Embryonic facial prominence (tissue), 1 donor: ENCODE measurements at regions not wholly inside any gene's neighbourhood (a gene's known extent, or its start where the extent isn't known, plus 50 kb on each side); places are given as distances from the start of the nearest gene placed in this dataset.

Experiments
- DNase-seq: peaks from one replicate; pipeline ENCODE4 v3.0.0-alpha.2; 2016; ENCODE audit errors: extremely low spot score

DNA sequence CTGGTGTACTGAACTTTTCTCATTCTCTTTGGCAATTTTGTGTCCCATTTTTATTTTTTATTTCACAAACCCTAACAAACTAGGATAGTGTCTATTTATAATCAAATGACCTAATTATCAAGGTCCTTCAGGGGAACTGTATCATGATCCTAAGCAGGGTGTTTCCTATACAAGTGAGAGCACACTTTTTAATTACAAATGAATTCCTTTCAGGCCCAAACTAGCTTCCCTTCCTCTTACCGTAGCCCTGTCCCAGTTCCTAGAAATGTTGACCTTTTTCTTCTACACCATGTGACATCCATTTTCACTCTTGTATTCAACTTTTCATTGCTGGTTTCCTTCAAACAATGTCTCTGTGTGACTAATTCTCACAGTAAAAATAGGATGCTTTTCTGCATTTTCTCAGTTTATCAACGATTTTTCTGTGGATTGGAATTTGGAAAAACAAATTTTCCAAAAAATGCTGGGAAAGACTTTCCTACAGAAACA lies 411.4 kb downstream of the CCDC91 start:
- DNase-seq: no peak

- no peak for DNase-seq
Observed at GRCh38 chr12:28602786-28603185, 412.5 kb downstream of the CCDC91 start.

DNA sequence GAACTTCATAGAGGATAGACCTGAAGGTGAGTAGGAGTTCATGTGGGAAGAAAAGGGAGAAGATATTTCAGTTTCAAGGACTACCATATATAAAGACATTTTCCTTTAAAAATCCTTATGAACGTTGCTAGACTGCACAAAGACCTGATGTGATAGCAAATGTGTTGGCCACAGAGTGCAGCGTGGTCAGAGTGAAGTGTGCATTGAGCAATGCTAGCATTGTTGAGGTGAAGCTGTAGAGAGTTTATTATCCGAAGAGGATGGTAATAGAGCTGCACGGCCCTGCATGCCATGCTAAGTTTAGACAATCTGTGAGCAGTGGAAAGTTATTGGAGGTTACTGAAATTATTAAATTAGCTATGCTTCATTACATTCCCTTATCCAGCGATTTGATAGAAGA lies 413.0 kb downstream of the CCDC91 start:
- no peak for DNase-seq

DNA sequence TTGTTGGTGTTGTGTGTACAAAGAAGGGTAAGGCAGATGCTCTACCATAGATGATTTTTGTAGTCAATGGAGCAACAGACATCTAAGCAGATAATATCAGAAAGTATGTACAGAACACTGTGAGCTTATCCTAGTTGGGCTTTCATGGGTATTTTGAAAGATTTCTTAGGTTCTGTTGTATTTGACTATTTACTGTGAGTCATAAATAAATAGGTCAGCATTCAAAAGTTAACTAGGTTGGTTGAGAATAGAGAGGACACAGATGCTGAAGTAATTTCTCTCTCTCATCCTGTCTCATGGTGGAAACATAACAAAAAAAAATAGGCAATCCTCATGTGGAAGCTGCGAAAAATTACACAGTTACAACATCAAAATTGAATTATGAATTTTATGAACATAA lies 413.5 kb downstream of the CCDC91 start:
- DNase-seq: no peak

DNA sequence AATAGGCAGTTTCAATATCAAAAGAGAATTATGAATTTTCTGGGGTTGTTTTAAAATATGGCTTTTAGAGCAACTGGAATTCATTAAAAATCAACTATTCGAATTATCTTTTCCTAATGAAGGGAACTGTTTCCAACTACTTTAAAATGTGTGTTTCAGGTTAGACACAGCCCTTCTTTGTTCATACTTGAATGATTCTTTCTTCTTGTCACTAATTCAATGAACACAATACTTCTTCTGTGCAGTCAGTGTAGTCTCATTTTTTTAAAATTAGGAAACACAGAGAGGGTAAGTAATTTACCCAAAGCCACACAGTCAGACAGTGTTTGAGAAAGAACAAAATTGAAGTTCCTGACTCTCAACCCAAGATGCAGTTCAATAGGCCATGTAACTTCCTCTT lies 414.0 kb downstream of the CCDC91 start:
- no peak for DNase-seq

GRCh38 chr12:28606967-28607557 lies 416.8 kb downstream of the CCDC91 start:
- no peak for DNase-seq

DNA sequence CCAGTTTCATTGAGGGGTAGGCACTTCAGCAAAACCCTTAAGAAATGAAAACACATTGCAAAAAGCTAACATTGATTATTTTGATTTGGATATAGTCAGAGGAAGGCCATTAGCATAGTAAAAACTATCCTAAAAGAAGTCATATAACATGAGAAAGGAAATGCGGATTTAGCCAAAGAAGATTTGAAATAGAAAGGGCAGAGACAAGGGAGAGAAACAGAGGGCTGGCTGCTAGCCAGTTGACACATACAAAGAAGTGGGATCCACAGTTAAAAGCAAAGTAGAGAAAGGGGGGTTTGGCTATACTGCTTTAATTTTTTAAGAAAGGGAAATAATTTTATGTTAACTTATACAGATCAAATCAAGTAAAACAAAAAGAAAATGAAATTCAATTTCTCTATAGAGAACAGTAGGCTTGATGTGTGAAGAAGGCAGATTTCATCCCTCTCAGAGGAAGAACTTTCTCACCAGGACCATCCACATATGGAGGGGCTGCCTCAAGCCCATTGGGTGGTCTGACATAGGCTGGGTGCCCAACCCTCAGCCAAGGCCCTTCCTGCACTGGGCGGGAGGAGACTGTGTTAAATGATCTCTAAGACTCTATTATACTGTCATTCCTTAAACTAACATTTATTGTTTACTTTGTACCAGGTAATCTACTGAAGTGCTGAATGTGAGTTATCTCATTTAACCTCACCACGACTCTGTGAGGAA lies 420.3 kb downstream of the CCDC91 start:
- no peak for DNase-seq

DNA sequence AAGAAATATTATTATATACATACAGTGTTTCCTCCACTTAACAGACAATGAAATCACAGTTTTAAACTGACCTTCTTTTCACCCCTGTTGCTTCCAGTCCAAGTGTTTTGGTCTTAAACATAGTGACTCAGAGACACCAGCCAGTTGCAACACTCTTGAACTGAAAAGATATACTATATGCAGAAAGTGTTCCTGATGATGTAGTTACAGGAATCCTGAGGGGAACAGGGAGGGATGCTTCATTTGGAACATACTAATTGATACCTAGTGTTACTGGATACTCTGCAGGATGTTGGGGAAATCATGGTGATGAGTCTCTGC lies 420.8 kb downstream of the CCDC91 start:
- DNase-seq: no peak

DNA sequence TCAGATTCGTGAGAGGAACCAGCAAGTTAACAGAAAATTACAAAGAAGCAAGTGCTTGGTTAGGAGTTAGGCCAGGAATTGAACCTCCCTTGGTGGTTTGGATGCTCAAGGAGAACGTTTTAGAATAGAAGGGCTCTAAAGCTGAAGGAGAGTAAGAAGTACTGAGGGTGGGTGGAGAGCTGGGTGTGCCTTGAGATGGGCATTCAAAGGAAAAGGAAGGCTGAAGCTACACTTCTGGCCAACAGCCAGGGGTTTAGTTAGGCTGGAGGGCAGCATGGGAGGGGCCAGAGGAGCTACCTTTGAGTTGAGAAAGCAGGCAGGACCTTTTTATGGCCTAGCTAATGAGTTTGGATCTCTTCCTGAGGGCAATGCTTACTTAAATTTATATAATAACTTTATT lies 421.2 kb downstream of the CCDC91 start:
- no peak for DNase-seq

- DNase-seq: no peak
Observed at GRCh38 chr12:28618171-28618570, 427.9 kb downstream of the CCDC91 start.

GRCh38 chr12:28618772-28619171 lies 428.5 kb downstream of the CCDC91 start:
- no peak for DNase-seq

GRCh38 chr12:28620281-28620680 lies 430.0 kb downstream of the CCDC91 start:
- no peak for DNase-seq

DNA sequence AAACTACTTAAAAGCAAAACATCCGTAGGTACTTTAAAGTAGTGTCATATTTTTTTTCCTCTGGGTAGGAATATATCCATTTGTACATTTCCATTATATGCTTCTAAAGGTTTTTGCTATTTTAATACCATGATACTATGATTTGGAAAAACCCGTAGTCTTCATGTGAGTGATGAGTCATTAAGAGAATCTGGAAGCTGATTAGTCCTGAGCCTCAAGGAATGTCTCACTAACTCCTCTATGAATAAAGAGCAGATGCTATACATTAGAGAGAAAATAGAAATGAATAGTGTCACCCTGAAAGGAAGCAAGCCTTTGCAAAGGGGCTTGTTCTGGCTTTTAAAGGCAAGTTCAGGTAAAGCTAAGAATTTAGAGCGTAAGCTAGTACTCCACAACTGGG lies 432.1 kb downstream of the CCDC91 start:
- DNase-seq: no peak

DNA sequence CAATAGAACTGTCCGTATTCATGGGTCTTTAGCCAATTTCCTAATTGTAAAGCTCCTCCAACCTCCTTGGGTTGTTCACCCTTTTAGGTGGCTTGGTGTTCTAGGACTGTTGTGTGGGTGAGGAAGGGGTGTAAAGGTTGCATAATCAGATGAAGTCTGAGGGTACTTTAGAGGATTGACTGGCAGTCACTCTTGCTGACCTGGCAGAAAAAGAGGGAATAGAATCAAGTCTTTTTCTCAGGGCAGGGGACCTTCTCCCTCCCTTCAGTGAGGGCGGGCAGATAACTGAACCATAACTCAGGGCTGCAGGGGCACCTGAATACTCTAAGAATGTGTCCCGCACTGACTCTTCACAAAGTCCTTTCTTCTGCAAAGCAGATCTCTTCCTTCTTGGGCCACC lies 436.2 kb downstream of the CCDC91 start:
- DNase-seq: no peak

DNA sequence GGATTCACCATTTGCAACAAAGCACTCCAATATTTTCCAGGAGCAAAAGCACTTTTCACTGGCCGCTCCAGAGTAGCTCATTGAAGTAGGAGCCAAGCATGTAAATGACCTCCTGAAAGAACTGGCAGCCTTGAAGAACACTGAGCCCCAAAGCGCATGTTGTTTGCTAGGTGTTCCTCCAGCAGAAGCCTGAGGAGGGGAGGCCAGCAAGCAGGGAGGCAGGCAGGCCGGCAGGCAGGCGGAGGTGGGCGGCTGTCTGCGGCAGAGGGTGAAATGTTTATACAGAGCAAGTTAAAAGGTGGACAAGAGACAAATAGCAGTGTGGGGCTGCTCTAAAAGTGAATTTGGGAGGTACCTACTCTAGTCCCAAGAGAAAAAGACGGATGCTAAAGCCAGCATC lies 439.4 kb downstream of the CCDC91 start:
- no peak for DNase-seq

DNA sequence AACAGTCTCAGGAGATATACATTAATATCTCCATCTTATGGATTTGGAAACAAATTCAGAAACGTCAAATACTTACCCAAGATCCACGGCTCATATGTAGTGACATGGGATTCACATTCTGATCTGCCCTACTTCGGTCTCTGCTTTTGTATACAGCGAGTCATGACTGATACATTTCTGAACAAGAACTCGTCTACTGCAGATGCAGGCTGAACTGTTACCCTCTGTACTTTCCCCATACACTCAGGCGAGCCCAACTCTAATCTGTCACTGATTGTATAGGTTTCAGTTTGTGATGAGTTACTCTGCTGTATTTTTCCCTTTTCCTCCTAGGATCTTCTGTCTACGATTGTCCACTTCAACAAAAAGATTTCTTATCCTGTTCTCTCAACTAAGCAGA lies 441.6 kb downstream of the CCDC91 start:
- no peak for DNase-seq

- no peak for DNase-seq
Observed at GRCh38 chr12:28640519-28640918, 450.3 kb downstream of the CCDC91 start.

- no peak for DNase-seq
Observed at GRCh38 chr12:28645436-28645835, 455.2 kb downstream of the CCDC91 start.

GRCh38 chr12:28645891-28646290 lies 455.6 kb downstream of the CCDC91 start:
- no peak for DNase-seq

DNA sequence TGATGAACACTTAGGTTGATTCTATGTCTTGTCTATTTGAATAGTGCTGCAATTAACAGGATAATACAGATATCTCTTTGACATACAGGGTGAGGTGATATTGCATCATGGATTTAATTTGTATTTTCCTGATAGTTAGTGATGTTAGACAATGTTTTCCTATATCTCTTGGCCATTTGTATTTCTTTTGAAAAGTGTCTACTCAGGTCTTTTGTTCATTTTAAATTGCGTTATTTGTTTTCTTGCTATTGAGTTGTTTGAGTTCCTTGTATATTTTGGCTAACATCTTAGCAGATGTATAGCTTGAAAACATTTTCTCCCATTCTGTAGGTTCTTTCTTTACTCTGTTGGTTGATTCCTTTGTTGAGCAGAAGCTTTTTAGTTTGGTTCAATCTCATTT lies 460.6 kb downstream of the CCDC91 start:
- DNase-seq: no peak

- no peak for DNase-seq
Observed at GRCh38 chr12:28652239-28652638, 462.0 kb downstream of the CCDC91 start.

DNA sequence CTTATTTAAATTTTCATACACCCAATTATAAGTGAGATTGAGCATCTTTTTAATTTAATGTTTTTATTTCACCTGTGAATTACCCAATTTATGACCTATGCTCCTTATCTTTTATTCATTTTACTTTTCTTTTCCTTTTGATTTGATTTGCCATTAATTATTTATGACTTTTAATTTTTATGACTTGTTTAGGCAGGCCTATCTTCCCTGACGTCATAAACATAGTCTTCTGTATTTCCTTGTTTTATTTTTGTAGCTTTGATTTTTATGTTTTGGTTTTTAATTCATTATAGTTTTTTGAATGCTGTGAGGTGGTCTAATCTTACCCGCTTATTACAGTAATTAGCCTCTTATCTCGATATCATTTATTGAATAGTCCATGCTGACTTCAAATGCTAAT lies 467.1 kb upstream of the FAR2 start:
- no peak for DNase-seq

- DNase-seq: no peak
Observed at GRCh38 chr12:28683366-28683765, 465.7 kb upstream of the FAR2 start.
